DOHH2 (cell line): ENCODE measurements at regions not wholly inside any gene's neighbourhood (a gene's known extent, or its start where the extent isn't known, plus 50 kb on each side); places are given as distances from the start of the nearest gene placed in this dataset.

Source experiments
- H3F3A ChIP-seq: fragments of 200-600 bp; sonication (generic), shearing (Covaris generic); 2 replicates; pipeline ENCODE4 v1.6.0; 2016; ENCODE audit warnings: antibody characterized with exemption, mild to moderate bottlenecking; ENCODE audit not compliant: control insufficient read depth, insufficient read depth
- H3K27ac ChIP-seq: fragments of 200-600 bp; sonication (generic); 2 replicates; pipeline ENCODE4 v1.5.1; 2014; ENCODE audit warnings: low read depth, mild to moderate bottlenecking, low read length, moderate library complexity
- H3K27me3 ChIP-seq: fragments of 200-600 bp; sonication (generic); 2 replicates; pipeline ENCODE4 v1.6.1; 2014; ENCODE audit warnings: mild to moderate bottlenecking, low read length, mixed read lengths; ENCODE audit not compliant: control insufficient read depth
- H3K36me3 ChIP-seq: fragments of 200-600 bp; sonication (generic); 2 replicates; pipeline ENCODE4 v1.6.1; 2014; ENCODE audit warnings: mild to moderate bottlenecking, low read length, moderate library complexity, mixed read lengths; ENCODE audit not compliant: control insufficient read depth
- H3K4me1 ChIP-seq: fragments of 200-600 bp; sonication (generic); 2 replicates; pipeline ENCODE4 v1.6.1; 2014; ENCODE audit warnings: mild to moderate bottlenecking, low read length, mixed read lengths; ENCODE audit not compliant: control insufficient read depth
- H3K4me2 ChIP-seq: fragments of 200-600 bp; sonication (generic); 2 replicates; pipeline ENCODE4 v1.6.0; 2014; ENCODE audit warnings: mild to moderate bottlenecking, low read length, moderate library complexity
- H3K4me3 ChIP-seq: fragments of 200-600 bp; sonication (generic); 2 replicates; pipeline ENCODE4 v1.5.1; 2014; ENCODE audit warnings: mild to moderate bottlenecking, low read length, mixed read lengths
- H3K79me2 ChIP-seq: fragments of 200-600 bp; sonication (generic); 2 replicates; pipeline ENCODE4 v1.6.1; 2014; ENCODE audit warnings: mild to moderate bottlenecking, low read length, mixed read lengths; ENCODE audit not compliant: control insufficient read depth
- H3K9me2 ChIP-seq: fragments of 200-600 bp; sonication (generic); replicated peaks from 2 replicates; pipeline ENCODE4 v1.6.1; 2014; ENCODE audit warnings: mild to moderate bottlenecking, low read length, mixed read lengths; ENCODE audit not compliant: control insufficient read depth
- H3K9me3 ChIP-seq: fragments of 200-600 bp; sonication (generic); 2 replicates; pipeline ENCODE4 v1.6.1; 2014; ENCODE audit warnings: antibody characterized with exemption, low read length, mixed read lengths; ENCODE audit not compliant: control insufficient read depth, insufficient read depth
- H4K20me1 ChIP-seq: fragments of 200-600 bp; sonication (generic); 2 replicates; pipeline ENCODE4 v1.6.0; 2014; ENCODE audit warnings: low read depth, mild to moderate bottlenecking, antibody characterized with exemption, low read length, moderate library complexity; ENCODE audit not compliant: control insufficient read depth, insufficient read depth
- CTCF ChIP-seq: fragments of 200-600 bp; sonication (generic); IDR thresholded peaks from one replicate; pipeline ENCODE4 v1.5.1; 2014; ENCODE audit warnings: antibody characterized with exemption, mild to moderate bottlenecking, low read depth, low read length; ENCODE audit not compliant: poor library complexity, severe bottlenecking
- EZH2phosphoT487 ChIP-seq: fragments of 200-600 bp; sonication (generic); IDR thresholded peaks from 2 replicates; pipeline ENCODE4 v1.6.1; 2017; ENCODE audit warnings: borderline replicate concordance, mild to moderate bottlenecking, antibody characterized with exemption, low read length, moderate library complexity, mixed read lengths

GRCh38 chr4:60923075-60923474, 277.1 kb upstream of the ADGRL3 start:
- no peaks in the 10 kb centered on the region for H3K9me2 ChIP-seq
- H4K20me1 ChIP-seq, result no peaks in the 10 kb centered on the region
- no peaks in the 10 kb centered on the region for H3K4me1 ChIP-seq
- H3K4me2 ChIP-seq, result no peak overlapping the region
- no peak overlapping the region for H3K27ac ChIP-seq
- H3K4me3 ChIP-seq, result no peak overlapping the region
- no peaks in the 10 kb centered on the region for H3K79me2 ChIP-seq
- no peaks in the 10 kb centered on the region for H3K27me3 ChIP-seq
- no peaks in the 10 kb centered on the region for H3K36me3 ChIP-seq
- no peaks in the 10 kb centered on the region for H3F3A ChIP-seq
- no peak for TF ChIP-seq EZH2phosphoT487
- no peak for TF ChIP-seq CTCF
- no peaks in the 10 kb centered on the region for H3K9me3 ChIP-seq

GRCh38 chr4:60926624-60927023, 273.5 kb upstream of the ADGRL3 start:
- H3F3A ChIP-seq, result no peaks in the 10 kb centered on the region
- no peaks in the 10 kb centered on the region for H3K9me2 ChIP-seq
- H3K79me2 ChIP-seq, result no peaks in the 10 kb centered on the region
- H3K4me1 ChIP-seq, result no peaks in the 10 kb centered on the region
- no peak overlapping the region for H3K4me3 ChIP-seq
- H3K4me2 ChIP-seq, result no peak overlapping the region
- H3K36me3 ChIP-seq, result no peaks in the 10 kb centered on the region
- H4K20me1 ChIP-seq, result no peaks in the 10 kb centered on the region
- TF ChIP-seq EZH2phosphoT487, result no peak
- no peak for TF ChIP-seq CTCF
- no peaks in the 10 kb centered on the region for H3K9me3 ChIP-seq
- H3K27ac ChIP-seq, result no peak overlapping the region
- H3K27me3 ChIP-seq, result no peaks in the 10 kb centered on the region

- Histone ChIP-seq H3K9me3 (no peaks in the 10 kb centered on the region), H3K36me3 (no peaks in the 10 kb centered on the region), H3K4me1 (no peaks in the 10 kb centered on the region), H3F3A (no peaks in the 10 kb centered on the region), H3K4me3 (no peak overlapping the region), H3K9me2 (no peaks in the 10 kb centered on the region), H3K79me2 (no peaks in the 10 kb centered on the region), H3K4me2 (no peak overlapping the region), H4K20me1 (no peaks in the 10 kb centered on the region), H3K27me3 (no peaks in the 10 kb centered on the region), H3K27ac (no peak overlapping the region)
- TF ChIP-seq EZH2phosphoT487 (no peak), CTCF (no peak)
Measured at GRCh38 chr4:60930866-60931265, 269.3 kb upstream of the ADGRL3 start.
